ENCODE measurements at regions not wholly inside any gene's neighbourhood (a gene's known extent, or its start where the extent isn't known, plus 50 kb on each side); places are given as distances from the start of the nearest gene placed in this dataset.
A peak's percentile ranks its signal among the peaks of the same experiment; 100 is the strongest.

DNA sequence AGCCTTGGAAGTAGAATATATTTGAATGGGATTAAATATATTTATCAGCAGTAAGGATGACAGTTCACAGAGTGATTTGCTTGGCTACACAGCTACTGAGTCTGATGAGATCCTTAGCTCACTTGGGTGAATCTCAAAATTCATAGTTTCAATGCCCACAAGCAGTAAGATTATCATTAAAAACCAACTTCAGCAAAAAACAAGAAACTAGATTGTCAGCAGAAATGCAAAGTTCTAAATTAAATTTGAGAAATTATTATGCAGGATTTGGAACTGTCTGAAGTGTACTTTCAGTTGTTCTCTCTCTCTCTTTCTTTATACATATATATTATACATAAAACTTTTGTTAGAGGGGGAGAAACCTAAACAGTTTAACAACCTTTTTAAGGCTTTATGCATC lies 288.8 kb upstream of the SASH1 start:
- Histone ChIP-seq H3K4me3 (ENCODE audit: low read length in 2 of 2) (no peak overlapping the region), H3K9me3 (ENCODE audit: control insufficient read depth in 2 of 2, insufficient read depth in 1 of 2, low read length in 1 of 2) (no peaks in the 10 kb centered on the region), H3K27me3 (ENCODE audit: control insufficient read depth in 2 of 2, insufficient read depth in 1 of 2, low read length in 1 of 2) (no peaks in the 10 kb centered on the region), H3K27ac (ENCODE audit: low read depth in 1 of 2, low read length in 1 of 2) (no peak overlapping the region), H3K4me1 (ENCODE audit: control insufficient read depth in 2 of 2, insufficient read depth in 2 of 2, low read length in 2 of 2) (no peaks in the 10 kb centered on the region), H3K36me3 (ENCODE audit: control insufficient read depth in 2 of 2, insufficient read depth in 2 of 2, low read length in 1 of 2) (no peaks in the 10 kb centered on the region)
- no peak for DNase-seq (ENCODE audit: low read depth in 6 of 9, low spot score in 9 of 9)

DNA sequence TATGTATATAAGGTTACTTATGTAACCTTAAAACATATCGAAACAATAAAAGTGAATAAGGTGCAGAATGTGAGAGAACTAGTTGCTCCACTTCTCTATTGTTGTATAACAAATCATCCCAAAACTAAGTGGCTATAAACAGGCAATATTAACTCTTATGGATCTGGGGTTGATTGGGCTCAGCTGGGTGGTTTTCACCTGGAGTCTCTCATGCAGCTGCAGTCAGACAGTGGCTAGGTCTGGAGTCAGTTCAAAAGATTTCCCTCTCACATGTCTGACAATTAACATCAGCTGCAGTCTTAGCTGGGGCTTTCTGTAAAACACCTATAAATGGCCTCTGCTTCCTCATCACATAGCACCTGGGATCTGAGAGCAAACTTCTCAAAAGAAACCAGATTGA lies 288.4 kb upstream of the SASH1 start:
- DNase-seq (ENCODE audit: low read depth in 6 of 9, low spot score in 9 of 9), result no peak
- no peaks in the 10 kb centered on the region for H3K36me3 ChIP-seq (ENCODE audit: control insufficient read depth in 2 of 2, insufficient read depth in 2 of 2, low read length in 1 of 2)
- H3K27me3 ChIP-seq (ENCODE audit: control insufficient read depth in 2 of 2, insufficient read depth in 1 of 2, low read length in 1 of 2), result no peaks in the 10 kb centered on the region
- 94% methylated on average over 1 of the region's 1 CpG for WGBS
- no peak overlapping the region for H3K4me3 ChIP-seq (ENCODE audit: low read length in 2 of 2)
- no peak overlapping the region for H3K27ac ChIP-seq (ENCODE audit: low read depth in 1 of 2, low read length in 1 of 2)
- H3K9me3 ChIP-seq (ENCODE audit: control insufficient read depth in 2 of 2, insufficient read depth in 1 of 2, low read length in 1 of 2), result no peaks in the 10 kb centered on the region
- H3K4me1 ChIP-seq (ENCODE audit: control insufficient read depth in 2 of 2, insufficient read depth in 2 of 2, low read length in 2 of 2), result no peaks in the 10 kb centered on the region

- Histone ChIP-seq H3K4me1 (ENCODE audit: control insufficient read depth in 2 of 2, insufficient read depth in 2 of 2, low read length in 2 of 2) (no peaks in the 10 kb centered on the region), H3K36me3 (ENCODE audit: control insufficient read depth in 2 of 2, insufficient read depth in 2 of 2, low read length in 1 of 2) (no peaks in the 10 kb centered on the region), H3K27ac (ENCODE audit: low read depth in 1 of 2, low read length in 1 of 2) (no peak overlapping the region), H3K9me3 (ENCODE audit: control insufficient read depth in 2 of 2, insufficient read depth in 1 of 2, low read length in 1 of 2) (peaks cover 0 to 8% of the 10 kb centered on the region in 2 donors), H3K27me3 (ENCODE audit: control insufficient read depth in 2 of 2, insufficient read depth in 1 of 2, low read length in 1 of 2) (no peaks in the 10 kb centered on the region), H3K4me3 (ENCODE audit: low read length in 2 of 2) (no peak overlapping the region)
- WGBS, result 82% methylated on average over 3 of the region's 3 CpGs
- no peak for DNase-seq (ENCODE audit: low read depth in 6 of 9, low spot score in 9 of 9)
These were observed 287.2 kb upstream of the SASH1 start for GRCh38 chr6:148055419-148055818.

DNA sequence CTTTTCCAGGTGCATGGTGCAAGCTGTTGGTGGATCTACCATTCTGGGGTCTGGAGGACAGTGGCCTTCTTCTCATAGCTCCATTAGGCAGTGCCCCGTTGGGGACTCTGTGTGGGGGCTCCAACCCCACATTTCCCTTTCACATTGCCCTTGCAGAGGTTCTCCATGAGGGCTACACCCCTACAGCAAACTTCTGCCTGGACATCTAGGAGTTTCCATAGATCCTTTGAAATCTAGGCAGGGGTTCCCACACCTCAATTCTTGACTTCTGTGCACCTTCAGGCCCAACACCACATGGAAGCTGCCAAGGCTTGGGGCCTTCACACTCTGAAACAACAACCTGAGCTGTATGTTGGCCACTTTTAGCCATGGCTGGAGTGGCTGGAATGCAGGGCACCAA lies 282.8 kb upstream of the SASH1 start:
- Histone ChIP-seq H3K4me1 (ENCODE audit: control insufficient read depth in 2 of 2, insufficient read depth in 2 of 2, low read length in 2 of 2) (no peaks in the 10 kb centered on the region), H3K4me3 (ENCODE audit: low read length in 2 of 2) (no peak overlapping the region), H3K36me3 (ENCODE audit: control insufficient read depth in 2 of 2, insufficient read depth in 2 of 2, low read length in 1 of 2) (no peaks in the 10 kb centered on the region), H3K27ac (ENCODE audit: low read depth in 1 of 2, low read length in 1 of 2) (no peak overlapping the region), H3K9me3 (ENCODE audit: control insufficient read depth in 2 of 2, insufficient read depth in 1 of 2, low read length in 1 of 2) (peaks cover 0 to 14% of the 10 kb centered on the region in 2 donors), H3K27me3 (ENCODE audit: control insufficient read depth in 2 of 2, insufficient read depth in 1 of 2, low read length in 1 of 2) (no peaks in the 10 kb centered on the region)
- 82% methylated on average over 1 of the region's 1 CpG for WGBS
- DNase-seq (ENCODE audit: low read depth in 6 of 9, low spot score in 9 of 9), result no peak

GRCh38 chr6:148064406-148065134 lies 278.1 kb upstream of the SASH1 start:
- no peaks in the 10 kb centered on the region for H3K4me1 ChIP-seq (ENCODE audit: control insufficient read depth in 2 of 2, insufficient read depth in 2 of 2, low read length in 2 of 2)
- H3K9me3 ChIP-seq (ENCODE audit: control insufficient read depth in 2 of 2, insufficient read depth in 1 of 2, low read length in 1 of 2), result peaks cover 0 to 17% of the 10 kb centered on the region in 2 donors
- 92% methylated on average over 12 of the region's 12 CpGs for WGBS
- DNase-seq (ENCODE audit: low read depth in 6 of 9, low spot score in 9 of 9), result no peak
- no peaks in the 10 kb centered on the region for H3K36me3 ChIP-seq (ENCODE audit: control insufficient read depth in 2 of 2, insufficient read depth in 2 of 2, low read length in 1 of 2)
- H3K4me3 ChIP-seq (ENCODE audit: low read length in 2 of 2), result no peak overlapping the region
- H3K27me3 ChIP-seq (ENCODE audit: control insufficient read depth in 2 of 2, insufficient read depth in 1 of 2, low read length in 1 of 2), result no peaks in the 10 kb centered on the region
- H3K27ac ChIP-seq (ENCODE audit: low read depth in 1 of 2, low read length in 1 of 2), result no peak overlapping the region

- 78% methylated on average over 11 of the region's 11 CpGs for WGBS
- no peak overlapping the region for H3K4me3 ChIP-seq (ENCODE audit: low read length in 2 of 2)
- H3K36me3 ChIP-seq (ENCODE audit: control insufficient read depth in 2 of 2, insufficient read depth in 2 of 2, low read length in 1 of 2), result no peaks in the 10 kb centered on the region
These were observed 274.1 kb upstream of the SASH1 start for GRCh38 chr6:148068437-148069061.

DNA sequence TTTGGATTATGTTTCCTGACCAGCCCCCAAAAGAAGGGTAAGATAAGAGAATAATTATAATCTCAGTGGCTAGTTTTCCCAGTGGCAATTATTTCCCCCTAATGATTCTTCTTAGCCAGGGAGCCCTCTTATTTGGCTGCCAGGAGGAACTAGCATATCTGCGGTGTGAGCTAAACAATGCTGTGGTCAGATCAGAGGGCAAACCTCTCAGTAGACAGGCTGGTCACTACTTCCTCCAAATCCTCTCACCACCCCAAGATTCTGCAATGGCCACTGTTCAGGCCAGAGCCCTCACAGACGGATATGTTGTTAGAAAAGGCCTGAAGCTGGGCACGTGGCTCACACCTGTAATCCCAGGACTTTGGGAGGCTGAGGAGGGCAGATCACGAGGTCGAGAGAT lies 273.4 kb upstream of the SASH1 start:
- Histone ChIP-seq H3K36me3 (ENCODE audit: control insufficient read depth in 2 of 2, insufficient read depth in 2 of 2, low read length in 1 of 2) (no peaks in the 10 kb centered on the region), H3K9me3 (ENCODE audit: control insufficient read depth in 2 of 2, insufficient read depth in 1 of 2, low read length in 1 of 2) (peaks cover 0 to 10% of the 10 kb centered on the region in 2 donors), H3K4me1 (ENCODE audit: control insufficient read depth in 2 of 2, insufficient read depth in 2 of 2, low read length in 2 of 2) (no peaks in the 10 kb centered on the region), H3K4me3 (ENCODE audit: low read length in 2 of 2) (no peak overlapping the region), H3K27me3 (ENCODE audit: control insufficient read depth in 2 of 2, insufficient read depth in 1 of 2, low read length in 1 of 2) (no peaks in the 10 kb centered on the region), H3K27ac (ENCODE audit: low read depth in 1 of 2, low read length in 1 of 2) (no peak overlapping the region)
- 95% methylated on average over 5 of the region's 5 CpGs for WGBS
- DNase-seq (ENCODE audit: low read depth in 6 of 9, low spot score in 9 of 9), result no peak

More at GRCh38 chr6:148068437-148069061, 274.1 kb upstream of the SASH1 start:
- peaks cover 0 to 10% of the 10 kb centered on the region in 2 donors for H3K9me3 ChIP-seq (ENCODE audit: control insufficient read depth in 2 of 2, insufficient read depth in 1 of 2, low read length in 1 of 2)
- H3K4me1 ChIP-seq (ENCODE audit: control insufficient read depth in 2 of 2, insufficient read depth in 2 of 2, low read length in 2 of 2), result no peaks in the 10 kb centered on the region
- no peaks in the 10 kb centered on the region for H3K27me3 ChIP-seq (ENCODE audit: control insufficient read depth in 2 of 2, insufficient read depth in 1 of 2, low read length in 1 of 2)
- H3K27ac ChIP-seq (ENCODE audit: low read depth in 1 of 2, low read length in 1 of 2), result no peak overlapping the region
- DNase-seq (ENCODE audit: low read depth in 6 of 9, low spot score in 9 of 9), result no peak

DNA sequence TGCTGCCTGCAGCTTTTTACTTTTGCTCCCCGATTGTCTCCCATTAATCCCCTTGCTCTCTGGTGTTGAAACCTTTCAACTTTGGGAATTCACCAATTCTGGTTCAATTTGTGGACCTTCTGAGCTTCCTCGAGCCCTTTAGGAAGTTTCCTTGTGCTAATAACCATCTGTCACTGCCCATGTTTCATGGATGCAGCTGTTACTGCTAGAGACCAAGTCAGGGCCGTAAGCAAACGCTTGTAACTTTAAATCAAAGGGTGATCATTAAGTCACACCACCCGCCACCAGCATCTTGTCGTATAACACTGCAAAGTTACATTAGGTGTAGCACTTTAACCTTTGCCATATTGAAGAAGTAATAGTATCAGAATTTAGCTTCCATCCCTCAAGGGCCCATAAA lies 268.3 kb upstream of the SASH1 start:
- H3K4me3 ChIP-seq (ENCODE audit: low read length in 2 of 2), result no peak overlapping the region
- no peak overlapping the region for H3K27ac ChIP-seq (ENCODE audit: low read depth in 1 of 2, low read length in 1 of 2)
- no peaks in the 10 kb centered on the region for H3K9me3 ChIP-seq (ENCODE audit: control insufficient read depth in 2 of 2, insufficient read depth in 1 of 2, low read length in 1 of 2)
- H3K27me3 ChIP-seq (ENCODE audit: control insufficient read depth in 2 of 2, insufficient read depth in 1 of 2, low read length in 1 of 2), result no peaks in the 10 kb centered on the region
- no peaks in the 10 kb centered on the region for H3K36me3 ChIP-seq (ENCODE audit: control insufficient read depth in 2 of 2, insufficient read depth in 2 of 2, low read length in 1 of 2)
- no peaks in the 10 kb centered on the region for H3K4me1 ChIP-seq (ENCODE audit: control insufficient read depth in 2 of 2, insufficient read depth in 2 of 2, low read length in 2 of 2)
- no peak for DNase-seq (ENCODE audit: low read depth in 6 of 9, low spot score in 9 of 9)
- 94% methylated on average over 6 of the region's 6 CpGs for WGBS

DNA sequence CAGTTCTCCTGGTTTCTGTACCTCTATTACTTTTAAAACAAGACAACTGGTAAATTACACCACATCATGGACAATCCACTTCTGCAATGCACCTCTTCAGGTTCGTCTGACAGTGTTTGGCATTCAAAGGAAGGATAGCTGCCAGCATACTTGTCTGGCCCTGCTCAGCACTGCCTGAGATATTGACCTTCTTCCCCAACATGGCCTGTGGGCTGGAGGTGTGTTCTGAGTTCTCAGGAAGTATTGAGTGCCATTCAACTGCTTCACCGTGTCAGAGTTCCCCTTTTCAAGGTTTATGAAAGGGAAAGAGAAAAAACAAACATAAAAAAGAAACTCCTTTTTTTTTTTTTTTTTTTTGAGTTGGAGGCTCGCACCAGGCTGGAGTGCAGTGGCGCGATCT lies 267.9 kb upstream of the SASH1 start:
- Histone ChIP-seq H3K36me3 (ENCODE audit: control insufficient read depth in 2 of 2, insufficient read depth in 2 of 2, low read length in 1 of 2) (no peaks in the 10 kb centered on the region), H3K27me3 (ENCODE audit: control insufficient read depth in 2 of 2, insufficient read depth in 1 of 2, low read length in 1 of 2) (no peaks in the 10 kb centered on the region), H3K4me3 (ENCODE audit: low read length in 2 of 2) (no peak overlapping the region), H3K4me1 (ENCODE audit: control insufficient read depth in 2 of 2, insufficient read depth in 2 of 2, low read length in 2 of 2) (no peaks in the 10 kb centered on the region), H3K27ac (ENCODE audit: low read depth in 1 of 2, low read length in 1 of 2) (no peak overlapping the region), H3K9me3 (ENCODE audit: control insufficient read depth in 2 of 2, insufficient read depth in 1 of 2, low read length in 1 of 2) (no peaks in the 10 kb centered on the region)
- DNase-seq (ENCODE audit: low read depth in 6 of 9, low spot score in 9 of 9), result peak in 1 of 9 donors; percentile 3
- 32% methylated on average over 5 of the region's 5 CpGs for WGBS

All from thymus (tissue), 11 donors.